Mesendoderm (in vitro differentiated cells): ENCODE measurements at regions not wholly inside any gene's neighbourhood (a gene's known extent, or its start where the extent isn't known, plus 50 kb on each side); places are given as distances from the start of the nearest gene placed in this dataset.

ENCODE experiments used
- DNase-seq: peaks from one replicate; pipeline ENCODE4 v3.0.0; 2013
- H2AK5ac ChIP-seq: 2 replicates; pipeline ENCODE4 v1.6.1; 2013; ENCODE audit warnings: low read length, inconsistent platforms
- H2BK120ac ChIP-seq: 2 replicates; pipeline ENCODE4 v1.6.1; 2013; ENCODE audit warnings: low read depth, mild to moderate bottlenecking, low read length, moderate library complexity, mixed read lengths
- H2BK15ac ChIP-seq: replicated peaks from 2 replicates; pipeline ENCODE4 v1.6.1; 2013; ENCODE audit warnings: low read depth, mild to moderate bottlenecking, moderate library complexity
- H2BK5ac ChIP-seq: 2 replicates; pipeline ENCODE4 v1.6.1; 2013; ENCODE audit warnings: low read length, inconsistent platforms
- H3K18ac ChIP-seq: 2 replicates; pipeline ENCODE4 v1.6.1; 2013; ENCODE audit warnings: mild to moderate bottlenecking, low read length, mixed read lengths
- H3K23ac ChIP-seq: one replicate; pipeline ENCODE4 v1.6.1; 2013; ENCODE audit warnings: low read length
- H3K27ac ChIP-seq: 2 replicates; pipeline ENCODE4 v1.5.1; 2013; ENCODE audit warnings: low read depth, mild to moderate bottlenecking, inconsistent platforms, low read length, moderate library complexity
- H3K27me3 ChIP-seq: 2 replicates; pipeline ENCODE4 v1.6.1; 2013; ENCODE audit warnings: low read length, control low read depth, mild to moderate bottlenecking, inconsistent platforms; ENCODE audit not compliant: insufficient read depth, poor library complexity
- H3K36me3 ChIP-seq: 2 replicates; pipeline ENCODE4 v1.6.1; 2013; ENCODE audit warnings: low read length, inconsistent platforms; ENCODE audit not compliant: control insufficient read depth, insufficient read depth
- H3K4ac ChIP-seq: one replicate; pipeline ENCODE4 v1.6.1; 2013; ENCODE audit warnings: low read depth, mild to moderate bottlenecking, low read length, moderate library complexity
- H3K4me1 ChIP-seq: 2 replicates; pipeline ENCODE4 v1.6.1; 2013; ENCODE audit warnings: low read depth, low read length, inconsistent platforms; ENCODE audit not compliant: control insufficient read depth
- H3K4me2 ChIP-seq: 2 replicates; pipeline ENCODE4 v1.6.1; 2013; ENCODE audit warnings: low read length
- H3K4me3 ChIP-seq: 2 replicates; pipeline ENCODE4 v1.5.1; 2013; ENCODE audit warnings: mild to moderate bottlenecking, low read length
- H3K56ac ChIP-seq: one replicate; pipeline ENCODE4 v1.6.1; 2013; ENCODE audit warnings: low read length
- H3K79me1 ChIP-seq: 2 replicates; pipeline ENCODE4 v1.6.1; 2013; ENCODE audit warnings: low read length, inconsistent platforms
- H3K79me2 ChIP-seq: 2 replicates; pipeline ENCODE4 v1.6.1; 2013; ENCODE audit warnings: mild to moderate bottlenecking, low read length; ENCODE audit not compliant: control insufficient read depth, insufficient read depth
- H3K9ac ChIP-seq: 2 replicates; pipeline ENCODE4 v1.6.1; 2013; ENCODE audit warnings: low read length, inconsistent platforms
- H4K5ac ChIP-seq: one replicate; pipeline ENCODE4 v1.6.1; 2013; ENCODE audit warnings: low read length
- H4K8ac ChIP-seq: one replicate; pipeline ENCODE4 v1.6.1; 2013; ENCODE audit warnings: low read depth, mild to moderate bottlenecking, control low read depth, low read length, moderate library complexity
- WGBS: extraction: QIAGEN DNeasy Blood & Tissue Kit; methylation state at CpG from one replicate; pipeline ENCODE4 v1.1.7; 2013; ENCODE audit warnings: low lambda C conversion rate, missing lambda C conversion rate; ENCODE audit not compliant: insufficient coverage; ENCODE audit errors: extremely low coverage; 5-methylcytosine and 5-hydroxymethylcytosine counted together

DNA sequence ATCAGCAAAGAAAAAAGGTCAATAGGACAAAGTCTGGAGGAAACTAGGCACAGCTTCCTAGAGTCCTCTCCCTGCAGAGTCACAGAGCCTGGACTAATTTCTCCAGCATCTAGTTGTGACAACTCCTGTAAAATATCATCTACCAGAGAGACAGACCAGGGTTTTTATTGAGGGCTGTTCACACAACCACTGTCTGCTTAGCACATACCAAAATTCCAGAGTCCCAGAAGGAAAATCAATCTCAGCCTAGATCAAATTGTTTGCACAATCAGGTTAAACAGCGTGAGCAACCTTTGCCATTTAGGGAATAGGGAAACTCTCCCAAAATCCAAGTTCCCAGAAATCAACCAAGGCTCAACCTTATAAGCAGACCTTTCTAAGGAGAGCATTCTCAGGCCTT, 190.3 kb downstream of the SYK start:
- Histone ChIP-seq H2BK5ac (no peak overlapping the region), H3K79me2 (no peaks in the 10 kb centered on the region), H3K27ac (no peak overlapping the region), H3K23ac (no peak overlapping the region), H3K36me3 (no peaks in the 10 kb centered on the region), H3K79me1 (no peaks in the 10 kb centered on the region), H2BK15ac (no peak overlapping the region), H2AK5ac (no peak overlapping the region), H3K4me2 (no peak overlapping the region), H3K9ac (no peak overlapping the region), H3K18ac (no peak overlapping the region), H3K4ac (no peak overlapping the region), H4K8ac (no peak overlapping the region), H3K4me1 (no peaks in the 10 kb centered on the region), H3K4me3 (no peak overlapping the region), H4K5ac (no peak overlapping the region), H3K56ac (no peak overlapping the region), H3K27me3 (no peaks in the 10 kb centered on the region), H2BK120ac (no peak overlapping the region)
- DNase-seq: no peak
- no CpG with 5 or more reads among the region's 1 CpG for WGBS

GRCh38 chr9:90995516-90995915, 193.9 kb downstream of the SYK start:
- Histone ChIP-seq H2AK5ac (no peak overlapping the region), H4K8ac (no peak overlapping the region), H3K4me2 (no peak overlapping the region), H2BK15ac (no peak overlapping the region), H3K4me3 (no peak overlapping the region), H2BK5ac (no peak overlapping the region), H3K9ac (no peak overlapping the region), H3K23ac (no peak overlapping the region), H3K79me2 (no peaks in the 10 kb centered on the region), H3K27ac (no peak overlapping the region), H3K4ac (no peak overlapping the region), H2BK120ac (no peak overlapping the region), H3K18ac (no peak overlapping the region), H3K79me1 (no peaks in the 10 kb centered on the region), H3K27me3 (no peaks in the 10 kb centered on the region), H3K56ac (no peak overlapping the region), H3K4me1 (no peaks in the 10 kb centered on the region), H3K36me3 (no peaks in the 10 kb centered on the region), H4K5ac (no peak overlapping the region)
- WGBS: no CpG with 5 or more reads among the region's 2 CpGs
- no peak for DNase-seq

DNA sequence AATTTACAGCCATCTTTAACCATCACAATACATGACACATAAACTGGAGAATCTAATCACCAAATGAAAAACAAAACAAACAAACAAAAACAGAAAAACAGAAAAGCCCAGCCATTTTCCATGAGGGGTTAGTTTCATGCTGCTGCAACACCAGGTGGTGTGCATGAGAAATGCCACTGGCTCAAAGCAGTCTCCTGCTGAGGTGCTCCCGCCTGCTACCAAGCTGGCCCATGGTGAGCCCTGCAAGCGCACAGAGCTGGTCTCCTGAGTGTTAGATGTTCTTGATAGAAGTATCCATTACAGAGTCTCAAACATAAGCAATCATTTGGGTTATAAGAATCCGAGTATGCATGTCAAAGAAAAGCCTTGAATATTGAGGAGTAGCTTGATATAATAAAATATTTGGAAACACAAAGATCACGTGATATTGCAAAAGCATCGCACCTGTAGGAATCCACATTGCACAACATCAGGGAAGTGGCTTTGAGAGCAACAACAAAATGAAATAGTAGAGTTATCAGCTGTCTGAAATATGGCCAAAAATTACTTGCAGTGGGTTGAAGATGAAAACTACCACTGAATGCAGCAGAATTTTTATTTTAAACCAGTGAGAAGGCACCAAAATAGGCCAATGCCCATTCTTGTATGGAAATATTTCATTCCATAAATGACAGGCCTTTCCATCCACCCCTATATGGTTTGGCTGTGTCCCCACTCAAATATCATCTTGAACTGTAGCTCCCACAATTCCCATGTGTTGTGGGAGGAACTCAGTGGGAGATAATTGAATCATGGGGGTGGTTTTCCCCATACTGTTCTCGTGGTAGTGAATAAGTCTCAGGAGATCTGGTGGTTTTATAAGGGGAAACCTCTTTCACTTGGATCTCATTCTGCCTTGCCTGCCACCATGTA, 194.8 kb downstream of the SYK start:
- DNase-seq: no peak
- Histone ChIP-seq H3K79me1 (no peaks in the 10 kb centered on the region), H3K18ac (no peak overlapping the region), H3K9ac (no peak overlapping the region), H2BK120ac (no peak overlapping the region), H2AK5ac (no peak overlapping the region), H4K5ac (no peak overlapping the region), H3K27me3 (no peaks in the 10 kb centered on the region), H3K23ac (no peak overlapping the region), H3K4me2 (no peak overlapping the region), H3K79me2 (no peaks in the 10 kb centered on the region), H4K8ac (no peak overlapping the region), H3K27ac (no peak overlapping the region), H3K4me3 (no peak overlapping the region), H3K4ac (no peak overlapping the region), H2BK5ac (no peak overlapping the region), H3K56ac (no peak overlapping the region), H3K4me1 (no peaks in the 10 kb centered on the region), H3K36me3 (no peaks in the 10 kb centered on the region), H2BK15ac (no peak overlapping the region)
- WGBS: no CpG with 5 or more reads among the region's 6 CpGs

- Histone ChIP-seq H3K23ac (no peak overlapping the region), H2BK15ac (no peak overlapping the region), H3K18ac (no peak overlapping the region), H4K8ac (no peak overlapping the region), H3K27ac (no peak overlapping the region), H3K79me1 (no peaks in the 10 kb centered on the region), H3K4me3 (no peak overlapping the region), H3K4me1 (no peaks in the 10 kb centered on the region), H3K9ac (no peak overlapping the region), H3K27me3 (no peaks in the 10 kb centered on the region), H3K4ac (no peak overlapping the region), H3K56ac (no peak overlapping the region), H2BK120ac (no peak overlapping the region), H2BK5ac (no peak overlapping the region), H3K79me2 (no peaks in the 10 kb centered on the region), H3K36me3 (no peaks in the 10 kb centered on the region), H4K5ac (no peak overlapping the region), H3K4me2 (no peak overlapping the region), H2AK5ac (no peak overlapping the region)
- peak; percentile 11 for DNase-seq
- WGBS: no CpG with 5 or more reads among the region's 7 CpGs
Measured at GRCh38 chr9:90998573-90998972, 197.0 kb downstream of the SYK start.

GRCh38 chr9:90999425-91000397, 198.1 kb downstream of the SYK start:
- Histone ChIP-seq H3K4me1 (no peaks in the 10 kb centered on the region), H2BK15ac (no peak overlapping the region), H3K79me2 (no peaks in the 10 kb centered on the region), H2BK5ac (no peak overlapping the region), H3K36me3 (no peaks in the 10 kb centered on the region), H3K27ac (no peak overlapping the region), H4K8ac (no peak overlapping the region), H3K56ac (no peak overlapping the region), H3K4me2 (no peak overlapping the region), H2BK120ac (no peak overlapping the region), H3K9ac (no peak overlapping the region), H3K4ac (no peak overlapping the region), H3K27me3 (no peaks in the 10 kb centered on the region), H3K18ac (no peak overlapping the region), H3K79me1 (no peaks in the 10 kb centered on the region), H2AK5ac (no peak overlapping the region), H3K23ac (no peak overlapping the region), H3K4me3 (no peak overlapping the region), H4K5ac (no peak overlapping the region)
- no CpG with 5 or more reads among the region's 16 CpGs for WGBS
- no peak for DNase-seq
